Upper lobe of right lung (tissue), 1 donor: ENCODE measurements at regions not wholly inside any gene's neighbourhood (a gene's known extent, or its start where the extent isn't known, plus 50 kb on each side); places are given as distances from the start of the nearest gene placed in this dataset.

ENCODE experiments used
- ATAC-seq: fragments of 200-7000 bp; cut with Tn5 transposase; one replicate; pipeline ENCODE4 v1.9.1; 2020; ENCODE audit warnings: mild to moderate bottlenecking, moderate library complexity
- DNase-seq: peaks from one replicate; pipeline ENCODE4 v3.0.0-alpha.2; 2020
- H3K27ac ChIP-seq: fragments of 200-600 bp; one replicate; pipeline ENCODE4 v1.8.0; 2022
- H3K27me3 ChIP-seq: fragments of 200-600 bp; one replicate; pipeline ENCODE4 v1.8.0; 2022; ENCODE audit warnings: mild to moderate bottlenecking
- H3K36me3 ChIP-seq: fragments of 200-600 bp; one replicate; pipeline ENCODE4 v1.8.0; 2022
- H3K4me1 ChIP-seq: fragments of 200-600 bp; one replicate; pipeline ENCODE4 v1.8.0; 2022
- H3K4me3 ChIP-seq: fragments of 200-600 bp; one replicate; pipeline ENCODE4 v1.8.0; 2022; ENCODE audit warnings: mild to moderate bottlenecking
- H3K9me3 ChIP-seq: fragments of 200-600 bp; one replicate; pipeline ENCODE4 v1.8.0; 2022
- intact Hi-C: fragments of 100-400 bp; cut with DNase I; formaldehyde crosslinking; loops from one replicate; pipeline ENCODE4 v1.11.0; 2022
- TF ChIP-seq, protein P1 (sequence below): fragments of 200-600 bp; IDR thresholded peaks from one replicate; pipeline ENCODE4 v1.8.0; 2022; ENCODE audit warnings: antibody characterized with exemption
- donor health status: DM: no; HTN: yes; CAD: no; lungs with severe emphysema.

DNA sequence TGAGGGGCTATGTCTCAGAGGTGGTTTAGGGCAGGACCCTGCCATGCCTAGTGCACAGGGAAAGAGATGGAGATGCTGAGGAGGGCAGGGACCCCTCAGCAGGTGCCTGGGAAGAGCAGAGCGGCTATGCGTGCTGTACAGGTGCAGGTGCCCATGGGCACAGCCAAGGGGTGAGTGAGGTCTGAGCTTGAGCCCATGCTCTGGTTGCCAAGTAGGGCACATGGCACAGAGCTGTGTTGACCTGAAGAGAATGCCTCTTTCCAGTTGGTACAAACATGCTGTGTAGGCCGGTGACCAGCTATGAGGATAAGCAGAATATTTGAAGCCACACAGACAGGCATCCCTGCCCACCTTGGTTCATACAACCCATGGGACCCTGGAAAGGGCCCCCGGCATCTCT is 65.8 kb upstream of the NECTIN1 start:
- TF ChIP-seq, protein P1, sequence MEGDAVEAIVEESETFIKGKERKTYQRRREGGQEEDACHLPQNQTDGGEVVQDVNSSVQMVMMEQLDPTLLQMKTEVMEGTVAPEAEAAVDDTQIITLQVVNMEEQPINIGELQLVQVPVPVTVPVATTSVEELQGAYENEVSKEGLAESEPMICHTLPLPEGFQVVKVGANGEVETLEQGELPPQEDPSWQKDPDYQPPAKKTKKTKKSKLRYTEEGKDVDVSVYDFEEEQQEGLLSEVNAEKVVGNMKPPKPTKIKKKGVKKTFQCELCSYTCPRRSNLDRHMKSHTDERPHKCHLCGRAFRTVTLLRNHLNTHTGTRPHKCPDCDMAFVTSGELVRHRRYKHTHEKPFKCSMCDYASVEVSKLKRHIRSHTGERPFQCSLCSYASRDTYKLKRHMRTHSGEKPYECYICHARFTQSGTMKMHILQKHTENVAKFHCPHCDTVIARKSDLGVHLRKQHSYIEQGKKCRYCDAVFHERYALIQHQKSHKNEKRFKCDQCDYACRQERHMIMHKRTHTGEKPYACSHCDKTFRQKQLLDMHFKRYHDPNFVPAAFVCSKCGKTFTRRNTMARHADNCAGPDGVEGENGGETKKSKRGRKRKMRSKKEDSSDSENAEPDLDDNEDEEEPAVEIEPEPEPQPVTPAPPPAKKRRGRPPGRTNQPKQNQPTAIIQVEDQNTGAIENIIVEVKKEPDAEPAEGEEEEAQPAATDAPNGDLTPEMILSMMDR: no peak
- Histone ChIP-seq H3K4me1 (no peaks in the 10 kb centered on the region), H3K27me3 (peaks cover 4% of the 10 kb centered on the region), H3K27ac (no peak overlapping the region), H3K36me3 (no peaks in the 10 kb centered on the region), H3K4me3 (no peak overlapping the region), H3K9me3 (no peaks in the 10 kb centered on the region)
- ATAC-seq (no peak), DNase-seq (peak; percentile 55)
- intact Hi-C loops: no loop called here

DNA sequence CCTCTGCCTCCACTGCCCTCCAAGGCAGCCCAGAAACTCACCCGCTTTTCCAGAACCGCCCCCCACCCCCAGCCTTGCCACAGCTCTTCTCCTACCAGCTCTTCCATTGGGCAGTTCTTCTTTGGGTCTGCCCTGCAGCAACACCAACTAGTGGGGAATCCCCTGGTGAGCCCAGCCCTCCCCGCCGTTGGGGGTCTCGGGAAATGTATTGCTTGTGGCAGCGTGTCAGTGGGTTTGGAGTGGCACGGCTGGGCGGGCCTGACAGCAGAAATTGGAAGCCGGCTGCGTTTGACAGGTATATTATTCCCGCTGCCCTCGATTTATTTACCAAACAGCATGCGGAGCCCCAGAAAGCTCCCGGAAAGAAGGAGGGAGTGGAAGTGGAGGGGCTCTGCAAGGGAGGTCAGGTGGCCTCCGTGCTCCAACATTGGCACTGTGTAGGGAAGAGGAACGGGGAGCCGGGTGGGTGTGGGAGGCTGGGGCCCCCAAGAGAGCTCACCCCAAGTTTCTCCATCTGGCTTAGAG is 65.2 kb upstream of the NECTIN1 start:
- Histone ChIP-seq H3K27ac (no peak overlapping the region), H3K9me3 (no peaks in the 10 kb centered on the region), H3K4me3 (no peak overlapping the region), H3K27me3 (peaks cover 8% of the 10 kb centered on the region), H3K36me3 (no peaks in the 10 kb centered on the region), H3K4me1 (no peaks in the 10 kb centered on the region)
- DNase-seq: peak; percentile 55
- TF ChIP-seq, protein P1: no peak
- no peak for ATAC-seq
- intact Hi-C loops: no loop called here

DNA sequence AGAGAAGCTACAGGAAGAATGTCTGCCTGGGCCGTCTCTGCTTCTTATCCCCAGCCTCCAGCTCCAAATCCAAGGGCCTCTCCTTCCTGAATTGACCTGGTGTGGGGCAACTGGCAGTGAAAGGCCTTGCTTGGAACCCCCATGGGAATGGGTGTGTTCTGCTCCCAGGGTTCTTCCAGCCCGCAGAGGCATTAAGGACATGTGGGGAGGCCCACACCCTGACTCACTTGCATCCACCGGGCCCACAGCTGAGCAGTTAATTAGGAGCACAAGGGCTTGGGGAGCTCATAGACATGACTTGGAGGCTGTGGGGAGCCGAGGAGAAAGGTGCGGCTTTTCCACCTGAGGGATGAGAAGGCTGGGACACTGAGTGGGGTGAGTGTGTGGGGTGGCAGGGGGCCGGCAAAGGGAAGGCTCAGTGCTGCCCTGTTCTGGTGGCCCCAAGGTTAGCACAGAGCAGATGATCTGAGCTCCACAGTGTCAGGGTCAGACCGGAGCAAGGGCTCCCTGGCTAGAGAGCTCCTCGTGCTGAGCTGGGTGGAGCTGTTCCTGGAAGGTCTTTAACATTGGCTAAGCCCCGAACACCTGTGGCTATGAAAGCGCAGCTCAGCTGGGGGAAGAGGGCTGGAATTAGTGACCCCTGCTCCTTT is 64.5 kb upstream of the NECTIN1 start:
- H3K4me1 ChIP-seq: no peaks in the 10 kb centered on the region
- intact Hi-C loops: no loop called here
- TF ChIP-seq, protein P1: no peak
- DNase-seq (peak; percentile 46), ATAC-seq (no peak)
- H3K4me3 ChIP-seq: no peak overlapping the region
- H3K27me3 ChIP-seq: peaks cover 8% of the 10 kb centered on the region
- no peaks in the 10 kb centered on the region for H3K9me3 ChIP-seq
- no peak overlapping the region for H3K27ac ChIP-seq
- H3K36me3 ChIP-seq: no peaks in the 10 kb centered on the region

DNA sequence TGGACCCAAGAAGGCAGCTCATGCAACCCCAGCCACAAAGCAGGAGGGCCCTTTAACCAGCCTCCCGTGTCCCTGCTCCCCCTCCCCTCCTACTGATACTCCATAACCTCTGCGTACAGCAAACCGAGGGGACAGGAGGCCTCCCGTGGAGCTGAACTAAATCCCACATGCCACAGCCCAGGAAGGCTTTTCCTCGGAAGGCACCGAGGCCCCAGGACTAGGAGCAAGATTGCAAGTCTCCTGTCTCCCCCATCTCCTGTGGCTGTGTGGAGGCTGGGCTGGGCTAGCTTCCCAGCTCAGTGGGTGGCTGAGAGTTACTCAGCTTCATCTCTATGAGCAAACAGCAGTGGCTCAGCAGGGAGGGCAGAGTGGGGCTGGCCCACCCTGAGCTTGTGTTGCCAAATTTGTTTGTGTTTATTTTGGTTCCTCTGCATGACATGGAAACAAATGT is 62.7 kb upstream of the NECTIN1 start:
- Histone ChIP-seq H3K9me3 (no peaks in the 10 kb centered on the region), H3K4me1 (no peaks in the 10 kb centered on the region), H3K27me3 (peaks cover 8% of the 10 kb centered on the region), H3K36me3 (no peaks in the 10 kb centered on the region), H3K4me3 (no peak overlapping the region), H3K27ac (no peak overlapping the region)
- no peak for ATAC-seq
- TF ChIP-seq, protein P1: no peak
- intact Hi-C loops: no loop called here
- peak; percentile 44 for DNase-seq

DNA sequence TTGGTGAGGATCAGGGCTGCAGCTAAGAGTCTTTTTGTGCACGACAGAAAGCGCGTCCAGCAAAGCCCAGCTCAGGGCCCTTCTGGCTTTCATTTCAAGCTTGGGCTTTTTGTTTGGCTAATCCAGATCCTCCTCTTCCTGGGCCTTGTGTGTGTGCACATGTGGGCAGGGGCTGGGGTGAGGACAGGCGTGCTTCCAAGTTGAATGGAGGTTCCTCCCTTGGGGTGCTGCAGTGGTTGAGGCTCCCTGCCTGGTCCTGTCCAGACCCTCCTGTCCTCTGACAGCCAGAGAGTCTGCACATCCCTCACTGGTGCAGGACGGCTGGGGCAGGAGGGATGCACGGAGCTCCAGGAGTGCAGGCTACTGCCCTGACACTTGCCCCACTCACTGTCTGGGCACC is 62.0 kb upstream of the NECTIN1 start:
- TF ChIP-seq, protein P1: no peak
- DNase-seq (peak; percentile 47), ATAC-seq (no peak)
- intact Hi-C loops: no loop called here
- H3K36me3 ChIP-seq: no peaks in the 10 kb centered on the region
- H3K27ac ChIP-seq: no peak overlapping the region
- peaks cover 8% of the 10 kb centered on the region for H3K27me3 ChIP-seq
- H3K9me3 ChIP-seq: no peaks in the 10 kb centered on the region
- H3K4me3 ChIP-seq: no peak overlapping the region
- H3K4me1 ChIP-seq: no peaks in the 10 kb centered on the region
